Cardiac muscle cell (in vitro differentiated cells and primary cell): ENCODE measurements at regions not wholly inside any gene's neighbourhood (a gene's known extent, or its start where the extent isn't known, plus 50 kb on each side); places are given as distances from the start of the nearest gene placed in this dataset.
"Not testable (repeated sequence)": the region's sequence is repeated elsewhere in the genome, so short reads cannot be mapped to it uniquely, and the experiment has no call there.

Experiments
- DNase-seq, 2 donors: peaks; one replicate each; pipeline versions ENCODE4 v3.0.0 to v3.0.0-alpha.2; 2010 to 2017; ENCODE audit warnings: low read depth in 1 of 2, low spot score in 1 of 2
- H3K27ac ChIP-seq: fragments of 200-600 bp; sonication (generic); 2 replicates; pipeline ENCODE4 v1.5.1; 2016
- H3K27me3 ChIP-seq: fragments of 200-600 bp; sonication (generic); 2 replicates; pipeline ENCODE4 v1.6.0; 2016; ENCODE audit warnings: control low read depth
- H3K36me3 ChIP-seq: fragments of 200-600 bp; sonication (generic); 2 replicates; pipeline ENCODE4 v1.5.1; 2016; ENCODE audit warnings: control low read depth
- H3K4me1 ChIP-seq: fragments of 200-600 bp; sonication (generic); 2 replicates; pipeline ENCODE4 v1.8.1; 2017; ENCODE audit warnings: low read depth, mild to moderate bottlenecking, mixed run types
- H3K4me3 ChIP-seq: fragments of 200-600 bp; sonication (generic); 2 replicates; pipeline ENCODE4 v1.5.1; 2016; ENCODE audit warnings: mild to moderate bottlenecking
- H3K9me3 ChIP-seq: fragments of 200-600 bp; sonication (generic); 2 replicates; pipeline ENCODE4 v1.5.1; 2017; ENCODE audit warnings: low read depth, mild to moderate bottlenecking, control low read depth
- CTCF ChIP-seq: IDR thresholded peaks from 2 replicates; pipeline ENCODE4 v1.5.1; 2012; ENCODE audit warnings: low read depth, mild to moderate bottlenecking, low read length

- Histone ChIP-seq H3K36me3 (no peaks in the 10 kb centered on the region), H3K27ac (no peak overlapping the region), H3K4me1 (no peaks in the 10 kb centered on the region), H3K4me3 (no peak overlapping the region), H3K9me3 (no peaks in the 10 kb centered on the region), H3K27me3 (no peaks in the 10 kb centered on the region)
- no peak for DNase-seq
- no peak for TF ChIP-seq CTCF
Measured at GRCh38 chr13:55632402-55632801, 1508.3 kb upstream of the PRR20A start.

- no peaks in the 10 kb centered on the region for H3K4me1 ChIP-seq
- no peaks in the 10 kb centered on the region for H3K9me3 ChIP-seq
- no peaks in the 10 kb centered on the region for H3K27me3 ChIP-seq
- no peaks in the 10 kb centered on the region for H3K36me3 ChIP-seq
- no peak overlapping the region for H3K27ac ChIP-seq
- no peak for TF ChIP-seq CTCF
- DNase-seq = no peak
- no peak overlapping the region for H3K4me3 ChIP-seq
Measured at GRCh38 chr13:55649485-55649884, 1491.2 kb upstream of the PRR20A start.

- no peaks in the 10 kb centered on the region for H3K9me3 ChIP-seq
- H3K27me3 ChIP-seq = no peaks in the 10 kb centered on the region
- no peaks in the 10 kb centered on the region for H3K4me1 ChIP-seq
- no peak for TF ChIP-seq CTCF
- no peak for DNase-seq
- H3K4me3 ChIP-seq = no peak overlapping the region
- no peaks in the 10 kb centered on the region for H3K36me3 ChIP-seq
- H3K27ac ChIP-seq = no peak overlapping the region
Measured at GRCh38 chr13:55652657-55653056, 1488.1 kb upstream of the PRR20A start.

GRCh38 chr13:55653497-55653896 lies 1487.2 kb upstream of the PRR20A start:
- TF ChIP-seq CTCF = no peak
- H3K36me3 ChIP-seq = no peaks in the 10 kb centered on the region
- no peaks in the 10 kb centered on the region for H3K4me1 ChIP-seq
- no peak overlapping the region for H3K27ac ChIP-seq
- no peak overlapping the region for H3K4me3 ChIP-seq
- no peak for DNase-seq
- H3K9me3 ChIP-seq = no peaks in the 10 kb centered on the region
- H3K27me3 ChIP-seq = no peaks in the 10 kb centered on the region

GRCh38 chr13:55654243-55654642 lies 1486.5 kb upstream of the PRR20A start:
- H3K27ac ChIP-seq = no peak overlapping the region
- no peak for TF ChIP-seq CTCF
- H3K4me3 ChIP-seq = no peak overlapping the region
- no peaks in the 10 kb centered on the region for H3K4me1 ChIP-seq
- no peaks in the 10 kb centered on the region for H3K36me3 ChIP-seq
- H3K27me3 ChIP-seq = no peaks in the 10 kb centered on the region
- no peaks in the 10 kb centered on the region for H3K9me3 ChIP-seq
- no peak for DNase-seq

GRCh38 chr13:55660264-55660663 lies 1480.5 kb upstream of the PRR20A start:
- H3K27me3 ChIP-seq, H3K4me3 ChIP-seq, H3K9me3 ChIP-seq, H3K27ac ChIP-seq, DNase-seq, H3K36me3 ChIP-seq, H3K4me1 ChIP-seq: not testable (repeated sequence)
